A673 (cell line): ENCODE measurements at regions not wholly inside any gene's neighbourhood (a gene's known extent, or its start where the extent isn't known, plus 50 kb on each side); places are given as distances from the start of the nearest gene placed in this dataset.

Experiments
- CTCF ChIP-seq: fragments of 300-800, 200-600 bp; sonication (generic); conservative IDR thresholded peaks from 2 replicates; pipeline ENCODE4 v1.5.1; 2017; ENCODE audit warnings: low read depth, mild to moderate bottlenecking, antibody characterized with exemption, low read length, moderate library complexity, mixed read lengths
- EZH2 ChIP-seq: fragments of 200-600 bp; sonication (generic); IDR thresholded peaks from 2 replicates; pipeline ENCODE4 v1.6.1; 2017; ENCODE audit warnings: borderline replicate concordance, low read depth, mild to moderate bottlenecking, mixed read lengths, antibody characterized with exemption, low read length; ENCODE audit not compliant: poor library complexity, severe bottlenecking

- TF ChIP-seq EZH2: no peak
- no peak for TF ChIP-seq CTCF
Measured at GRCh38 chr3:118298133-118298532, 736.5 kb downstream of the IGSF11 start.
